ENCODE measurements at regions not wholly inside any gene's neighbourhood (a gene's known extent, or its start where the extent isn't known, plus 50 kb on each side); places are given as distances from the start of the nearest gene placed in this dataset.

GRCh38 chr10:47235484-47235883, 64.5 kb upstream of the GDF10 start:
- Histone ChIP-seq H3K4me3 (ENCODE audit: low read length) (no peak overlapping the region), H3K36me3 (ENCODE audit: control insufficient read depth, insufficient read depth, low read length) (no peaks in the 10 kb centered on the region), H4K8ac (ENCODE audit: low read depth, low read length) (no peak overlapping the region), H2AK5ac (ENCODE audit: low read length) (no peak overlapping the region), H2BK15ac (replicated peaks; ENCODE audit: low read depth) (no peak overlapping the region), H3K4me2 (ENCODE audit: low read length) (no peak overlapping the region), H3K4ac (ENCODE audit: low read depth, low read length) (no peak overlapping the region), H3K23ac (ENCODE audit: low read length) (no peak overlapping the region), H3K56ac (ENCODE audit: low read length) (no peak overlapping the region), H3K27me3 (ENCODE audit: insufficient read depth, low read length, poor library complexity) (no peaks in the 10 kb centered on the region), H3K79me2 (ENCODE audit: control insufficient read depth, insufficient read depth, low read length) (no peaks in the 10 kb centered on the region), H3K9ac (ENCODE audit: low read length) (no peak overlapping the region), H3K27ac (ENCODE audit: low read depth, low read length) (no peak overlapping the region), H4K5ac (ENCODE audit: low read length) (no peak overlapping the region), H2BK5ac (ENCODE audit: low read length) (no peak overlapping the region), H3K18ac (ENCODE audit: low read length) (no peak overlapping the region), H3K79me1 (ENCODE audit: low read length) (no peaks in the 10 kb centered on the region), H2BK120ac (ENCODE audit: low read depth, low read length) (no peak overlapping the region), H3K4me1 (ENCODE audit: control insufficient read depth, low read depth, low read length) (no peaks in the 10 kb centered on the region)
- DNase-seq: no peak
- no CpG with 5 or more reads among the region's 1 CpG for WGBS (ENCODE audit: extremely low coverage, insufficient coverage, low lambda C conversion rate)

GRCh38 chr10:47237316-47238260, 62.4 kb upstream of the GDF10 start:
- Histone ChIP-seq H3K18ac (ENCODE audit: low read length) (no peak overlapping the region), H3K4me3 (ENCODE audit: low read length) (no peak overlapping the region), H3K79me2 (ENCODE audit: control insufficient read depth, insufficient read depth, low read length) (no peaks in the 10 kb centered on the region), H3K27ac (ENCODE audit: low read depth, low read length) (no peak overlapping the region), H2BK5ac (ENCODE audit: low read length) (no peak overlapping the region), H4K8ac (ENCODE audit: low read depth, low read length) (no peak overlapping the region), H3K9ac (ENCODE audit: low read length) (no peak overlapping the region), H2BK15ac (replicated peaks; ENCODE audit: low read depth) (no peak overlapping the region), H3K23ac (ENCODE audit: low read length) (no peak overlapping the region), H4K5ac (ENCODE audit: low read length) (no peak overlapping the region), H2BK120ac (ENCODE audit: low read depth, low read length) (no peak overlapping the region), H3K4me1 (ENCODE audit: control insufficient read depth, low read depth, low read length) (no peaks in the 10 kb centered on the region), H3K56ac (ENCODE audit: low read length) (no peak overlapping the region), H2AK5ac (ENCODE audit: low read length) (no peak overlapping the region), H3K36me3 (ENCODE audit: control insufficient read depth, insufficient read depth, low read length) (no peaks in the 10 kb centered on the region), H3K79me1 (ENCODE audit: low read length) (no peaks in the 10 kb centered on the region), H3K4ac (ENCODE audit: low read depth, low read length) (no peak overlapping the region), H3K4me2 (ENCODE audit: low read length) (no peak overlapping the region), H3K27me3 (ENCODE audit: insufficient read depth, low read length, poor library complexity) (no peaks in the 10 kb centered on the region)
- no CpG with 5 or more reads among the region's 10 CpGs for WGBS (ENCODE audit: extremely low coverage, insufficient coverage, low lambda C conversion rate)
- DNase-seq: no peak

GRCh38 chr10:47238331-47239095, 61.5 kb upstream of the GDF10 start:
- Histone ChIP-seq H3K23ac (ENCODE audit: low read length) (no peak overlapping the region), H2BK15ac (replicated peaks; ENCODE audit: low read depth) (no peak overlapping the region), H3K56ac (ENCODE audit: low read length) (no peak overlapping the region), H2BK120ac (ENCODE audit: low read depth, low read length) (no peak overlapping the region), H3K27me3 (ENCODE audit: insufficient read depth, low read length, poor library complexity) (no peaks in the 10 kb centered on the region), H4K5ac (ENCODE audit: low read length) (no peak overlapping the region), H3K9ac (ENCODE audit: low read length) (no peak overlapping the region), H2BK5ac (ENCODE audit: low read length) (no peak overlapping the region), H3K79me1 (ENCODE audit: low read length) (no peaks in the 10 kb centered on the region), H3K36me3 (ENCODE audit: control insufficient read depth, insufficient read depth, low read length) (no peaks in the 10 kb centered on the region), H3K79me2 (ENCODE audit: control insufficient read depth, insufficient read depth, low read length) (no peaks in the 10 kb centered on the region), H3K4ac (ENCODE audit: low read depth, low read length) (no peak overlapping the region), H3K4me1 (ENCODE audit: control insufficient read depth, low read depth, low read length) (no peaks in the 10 kb centered on the region), H2AK5ac (ENCODE audit: low read length) (no peak overlapping the region), H3K27ac (ENCODE audit: low read depth, low read length) (no peak overlapping the region), H4K8ac (ENCODE audit: low read depth, low read length) (no peak overlapping the region), H3K18ac (ENCODE audit: low read length) (no peak overlapping the region), H3K4me3 (ENCODE audit: low read length) (no peak overlapping the region), H3K4me2 (ENCODE audit: low read length) (no peak overlapping the region)
- DNase-seq: no peak
- no CpG with 5 or more reads among the region's 7 CpGs for WGBS (ENCODE audit: extremely low coverage, insufficient coverage, low lambda C conversion rate)

GRCh38 chr10:47239211-47239610, 60.8 kb upstream of the GDF10 start:
- no peak overlapping the region for H2AK5ac ChIP-seq (ENCODE audit: low read length)
- DNase-seq: no peak
- H3K79me1 ChIP-seq (ENCODE audit: low read length): no peaks in the 10 kb centered on the region
- no peak overlapping the region for H2BK120ac ChIP-seq (ENCODE audit: low read depth, low read length)
- H2BK15ac ChIP-seq (replicated peaks; ENCODE audit: low read depth): no peak overlapping the region
- H3K27me3 ChIP-seq (ENCODE audit: insufficient read depth, low read length, poor library complexity): no peaks in the 10 kb centered on the region
- H3K9ac ChIP-seq (ENCODE audit: low read length): no peak overlapping the region
- no peak overlapping the region for H4K8ac ChIP-seq (ENCODE audit: low read depth, low read length)
- H4K5ac ChIP-seq (ENCODE audit: low read length): no peak overlapping the region
- no peak overlapping the region for H3K27ac ChIP-seq (ENCODE audit: low read depth, low read length)
- no CpG with 5 or more reads among the region's 3 CpGs for WGBS (ENCODE audit: extremely low coverage, insufficient coverage, low lambda C conversion rate)
- no peak overlapping the region for H3K4me3 ChIP-seq (ENCODE audit: low read length)
- H3K4me2 ChIP-seq (ENCODE audit: low read length): no peak overlapping the region
- H2BK5ac ChIP-seq (ENCODE audit: low read length): no peak overlapping the region
- H3K4me1 ChIP-seq (ENCODE audit: control insufficient read depth, low read depth, low read length): no peaks in the 10 kb centered on the region
- H3K4ac ChIP-seq (ENCODE audit: low read depth, low read length): no peak overlapping the region
- no peaks in the 10 kb centered on the region for H3K36me3 ChIP-seq (ENCODE audit: control insufficient read depth, insufficient read depth, low read length)
- H3K79me2 ChIP-seq (ENCODE audit: control insufficient read depth, insufficient read depth, low read length): no peaks in the 10 kb centered on the region
- no peak overlapping the region for H3K18ac ChIP-seq (ENCODE audit: low read length)
- no peak overlapping the region for H3K23ac ChIP-seq (ENCODE audit: low read length)
- no peak overlapping the region for H3K56ac ChIP-seq (ENCODE audit: low read length)

GRCh38 chr10:47240173-47240572, 59.8 kb upstream of the GDF10 start:
- Histone ChIP-seq H4K5ac (ENCODE audit: low read length) (no peak overlapping the region), H3K56ac (ENCODE audit: low read length) (no peak overlapping the region), H2BK120ac (ENCODE audit: low read depth, low read length) (no peak overlapping the region), H3K79me1 (ENCODE audit: low read length) (no peaks in the 10 kb centered on the region), H3K4me3 (ENCODE audit: low read length) (no peak overlapping the region), H3K79me2 (ENCODE audit: control insufficient read depth, insufficient read depth, low read length) (no peaks in the 10 kb centered on the region), H3K4ac (ENCODE audit: low read depth, low read length) (no peak overlapping the region), H2AK5ac (ENCODE audit: low read length) (no peak overlapping the region), H2BK5ac (ENCODE audit: low read length) (no peak overlapping the region), H2BK15ac (replicated peaks; ENCODE audit: low read depth) (no peak overlapping the region), H3K4me1 (ENCODE audit: control insufficient read depth, low read depth, low read length) (no peaks in the 10 kb centered on the region), H3K27ac (ENCODE audit: low read depth, low read length) (no peak overlapping the region), H3K23ac (ENCODE audit: low read length) (no peak overlapping the region), H3K4me2 (ENCODE audit: low read length) (no peak overlapping the region), H3K36me3 (ENCODE audit: control insufficient read depth, insufficient read depth, low read length) (no peaks in the 10 kb centered on the region), H3K18ac (ENCODE audit: low read length) (no peak overlapping the region), H4K8ac (ENCODE audit: low read depth, low read length) (no peak overlapping the region), H3K9ac (ENCODE audit: low read length) (no peak overlapping the region), H3K27me3 (ENCODE audit: insufficient read depth, low read length, poor library complexity) (no peaks in the 10 kb centered on the region)
- WGBS (ENCODE audit: extremely low coverage, insufficient coverage, low lambda C conversion rate): no CpG with 5 or more reads among the region's 1 CpG
- DNase-seq: peak; percentile 55
